H54 (cell line): ENCODE measurements at regions not wholly inside any gene's neighbourhood (a gene's known extent, or its start where the extent isn't known, plus 50 kb on each side); places are given as distances from the start of the nearest gene placed in this dataset.

Source experiments
- DNase-seq: peaks from one replicate; pipeline ENCODE4 v3.0.0; 2011; ENCODE audit warnings: low spot score, mixed read lengths; ENCODE audit not compliant: insufficient read length
- FAIRE-seq: peaks from 3 replicates; lab custom pipeline; 2011; peaks lifted over from hg19 to GRCh38; lab: Jason Lieb, UNC
- POLR2A ChIP-seq: IDR thresholded peaks from 2 replicates; pipeline ENCODE4 v1.6.1; 2011; ENCODE audit warnings: low read depth, mild to moderate bottlenecking, low read length

- no peak for TF ChIP-seq POLR2A
- FAIRE-seq (no peak), DNase-seq (no peak)
Observed at GRCh38 chr4:67040315-67040714, 505.0 kb downstream of the CENPC start.

- no peak for DNase-seq
- FAIRE-seq: no peak
- TF ChIP-seq POLR2A: no peak
Observed at GRCh38 chr4:67038228-67038566, 507.1 kb downstream of the CENPC start.

GRCh38 chr4:67037504-67038227, 507.6 kb downstream of the CENPC start:
- FAIRE-seq (no peak), DNase-seq (no peak)
- TF ChIP-seq POLR2A: no peak

DNA sequence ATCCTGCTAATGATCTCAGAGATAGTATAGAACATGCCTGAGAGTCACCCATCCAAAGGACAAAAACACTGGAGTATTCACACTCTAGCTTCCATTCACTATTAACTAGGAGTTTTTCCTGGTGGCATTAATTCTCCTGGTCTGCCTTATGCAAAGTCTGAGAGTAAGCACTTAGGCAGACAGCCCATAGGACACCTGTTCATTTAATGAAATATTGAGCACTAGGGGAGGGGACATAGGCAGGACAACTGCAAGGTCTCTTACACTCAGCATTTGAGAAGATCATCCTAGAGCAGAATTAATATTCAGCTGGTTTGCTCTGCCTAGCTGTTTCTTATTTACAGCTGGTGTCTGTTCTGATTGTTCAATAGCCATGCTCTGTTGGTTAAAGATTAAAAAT, 508.5 kb downstream of the CENPC start:
- TF ChIP-seq POLR2A: no peak
- FAIRE-seq (no peak), DNase-seq (no peak)

DNA sequence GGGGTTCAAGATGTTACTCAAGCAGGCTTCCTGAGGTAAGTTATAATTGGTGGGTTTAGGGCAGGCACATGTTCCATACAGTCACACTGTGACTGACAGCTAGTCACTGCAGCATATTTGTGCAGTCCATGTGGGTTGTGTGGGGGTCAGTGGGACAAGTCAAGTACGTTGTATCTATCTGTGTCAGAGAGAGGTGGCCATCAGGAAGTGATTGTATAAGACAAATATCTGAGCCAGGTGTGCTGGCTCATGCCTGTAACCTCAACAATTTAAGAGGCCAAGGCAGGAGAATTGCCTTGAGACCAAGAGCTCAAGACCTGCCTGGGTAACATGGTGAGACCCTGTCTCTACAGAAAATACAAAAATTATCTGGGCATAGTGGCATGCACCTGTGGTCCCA, 509.3 kb downstream of the CENPC start:
- FAIRE-seq (no peak), DNase-seq (no peak)
- no peak for TF ChIP-seq POLR2A

DNA sequence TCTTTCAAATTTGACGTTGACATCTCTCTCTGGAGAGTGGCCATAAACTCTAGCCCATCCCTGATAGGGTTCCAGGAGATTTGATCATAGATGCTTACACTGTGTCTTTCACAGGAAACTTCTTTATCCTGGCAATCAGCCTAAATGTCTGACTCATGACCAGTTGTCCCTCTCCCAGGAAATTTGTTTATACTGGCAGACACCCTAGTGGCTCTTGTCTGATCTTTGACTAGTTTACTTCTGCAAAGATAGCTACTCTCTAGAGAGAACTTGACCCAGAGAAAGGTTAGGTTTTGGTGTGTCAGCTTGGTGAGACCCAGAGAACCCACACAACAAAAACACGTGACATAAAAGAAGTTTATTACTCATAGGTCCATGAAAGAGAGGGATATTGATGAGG, 509.8 kb downstream of the CENPC start:
- DNase-seq (no peak), FAIRE-seq (no peak)
- TF ChIP-seq POLR2A: no peak

DNA sequence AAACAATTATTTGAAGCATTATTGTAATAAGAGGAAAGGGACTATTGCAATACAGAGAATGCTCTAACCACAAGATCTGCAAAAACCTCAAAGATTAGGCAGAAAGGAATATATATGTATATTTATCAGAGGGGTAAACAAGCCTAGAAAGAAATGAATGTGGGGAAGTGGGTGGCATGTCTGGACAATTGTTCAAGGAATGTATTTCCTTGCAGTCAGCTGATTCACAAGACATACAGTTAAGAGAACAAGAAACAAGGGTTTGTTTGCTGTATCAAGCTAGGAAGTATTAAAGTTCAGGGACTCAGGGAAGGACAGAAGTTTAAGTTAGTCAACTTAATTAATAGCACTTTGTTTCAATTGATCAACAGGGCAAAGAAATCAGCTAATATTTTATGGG, 514.7 kb downstream of the CENPC start:
- FAIRE-seq: no peak
- no peak for DNase-seq
- no peak for TF ChIP-seq POLR2A

GRCh38 chr4:67020438-67020797, 524.9 kb downstream of the CENPC start:
- no peak for FAIRE-seq
- DNase-seq: no peak
- TF ChIP-seq POLR2A: no peak

DNA sequence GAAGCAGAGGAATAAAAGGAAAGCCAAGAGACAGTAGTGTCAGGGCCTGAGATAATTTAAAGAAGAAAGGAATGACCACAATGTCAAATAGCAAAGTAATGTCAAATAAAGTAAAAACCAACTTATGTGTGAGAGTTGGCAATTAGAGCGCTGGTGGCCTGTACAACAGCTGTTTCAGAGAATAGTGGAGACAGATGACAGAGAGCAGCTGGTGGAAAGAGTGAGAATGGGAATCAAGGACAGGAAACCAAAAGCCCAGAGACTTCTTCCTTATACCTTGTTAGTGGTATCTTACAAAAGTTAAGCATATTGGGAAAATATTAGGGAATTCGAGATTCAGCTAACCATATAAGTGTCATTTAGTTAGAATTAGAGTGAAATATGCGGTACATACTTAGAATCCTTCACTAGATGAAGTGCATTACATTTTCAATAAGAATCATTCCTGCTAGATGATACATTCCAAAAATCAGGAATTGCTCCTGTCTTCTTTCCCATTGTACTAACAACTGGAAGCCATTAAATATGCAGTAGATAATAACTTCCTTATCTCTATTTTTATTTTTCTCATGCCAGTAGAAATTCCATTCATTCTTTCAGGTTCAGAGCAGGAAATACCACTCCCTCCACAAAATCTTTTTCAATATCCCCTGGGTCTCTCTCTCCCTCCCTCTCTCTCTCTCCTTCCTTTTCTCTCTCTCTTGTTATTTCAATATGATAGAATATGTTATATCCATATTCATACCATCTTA, 525.4 kb downstream of the CENPC start:
- TF ChIP-seq POLR2A: no peak
- DNase-seq: no peak
- no peak for FAIRE-seq

GRCh38 chr4:67014592-67014991, 530.7 kb downstream of the CENPC start:
- DNase-seq (no peak), FAIRE-seq (no peak)
- TF ChIP-seq POLR2A: no peak

DNA sequence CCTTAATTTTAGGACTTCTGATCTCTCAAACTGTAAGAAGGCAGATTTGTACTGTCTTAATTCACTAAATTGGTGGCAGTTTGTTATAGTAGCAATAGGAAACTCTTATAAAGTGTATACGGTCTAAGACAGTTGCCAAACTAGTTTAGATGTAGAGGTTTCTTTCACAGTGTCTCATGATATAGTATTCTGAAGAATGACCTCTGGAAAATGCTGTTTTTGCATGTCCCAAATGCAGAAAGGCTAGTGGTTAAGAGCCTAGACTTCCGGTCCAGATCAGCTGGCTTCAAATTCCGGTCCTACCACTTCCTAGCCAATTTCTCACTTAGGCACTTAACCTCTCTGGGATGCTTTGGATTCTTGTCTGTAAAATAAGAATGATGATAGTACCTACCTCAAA, 538.5 kb downstream of the CENPC start:
- DNase-seq: no peak
- FAIRE-seq: no peak
- no peak for TF ChIP-seq POLR2A

DNA sequence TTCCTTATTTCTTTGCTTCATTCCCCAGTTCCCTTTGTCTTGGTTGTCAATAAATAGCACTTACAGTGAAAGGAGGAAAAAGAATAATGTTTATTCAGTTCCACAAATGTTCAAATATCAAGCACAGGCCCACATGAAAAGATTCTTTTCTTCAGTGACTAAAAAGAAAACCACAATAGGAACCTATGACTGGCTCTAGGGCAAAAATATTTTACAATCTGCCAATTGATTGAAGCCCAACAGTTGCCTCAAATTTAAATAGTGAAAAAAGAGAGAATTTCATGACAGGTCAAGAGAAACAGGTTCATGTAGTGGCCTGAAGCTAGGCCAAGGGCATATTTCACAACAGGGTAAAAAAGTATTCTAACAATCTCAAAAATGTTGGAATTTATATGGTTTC, 553.8 kb downstream of the CENPC start:
- DNase-seq: no peak
- FAIRE-seq: no peak
- TF ChIP-seq POLR2A: no peak

GRCh38 chr4:66974665-66975064, 570.6 kb downstream of the CENPC start:
- TF ChIP-seq POLR2A: no peak

DNA sequence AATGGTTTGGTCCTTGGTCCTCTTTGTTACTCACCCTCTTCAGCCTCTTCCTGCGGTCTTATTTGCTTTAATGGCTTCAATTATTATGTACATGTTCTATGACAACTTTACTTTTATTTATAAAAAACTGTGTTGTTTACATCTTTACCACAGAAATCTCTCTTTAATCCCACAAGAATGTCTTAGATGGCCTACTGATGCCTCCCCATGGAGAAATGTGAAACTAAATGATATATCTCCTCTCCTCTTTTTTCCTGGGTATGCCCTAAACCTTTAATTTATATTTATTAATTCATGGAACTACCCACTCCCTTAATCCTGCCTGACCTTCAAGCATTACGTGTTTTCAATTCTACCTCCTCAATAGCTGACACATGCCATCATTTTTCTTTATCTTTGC, 573.2 kb downstream of the CENPC start:
- FAIRE-seq: no peak

More at GRCh38 chr4:66974665-66975064, 570.6 kb downstream of the CENPC start:
- DNase-seq (no peak), FAIRE-seq (no peak)

DNA sequence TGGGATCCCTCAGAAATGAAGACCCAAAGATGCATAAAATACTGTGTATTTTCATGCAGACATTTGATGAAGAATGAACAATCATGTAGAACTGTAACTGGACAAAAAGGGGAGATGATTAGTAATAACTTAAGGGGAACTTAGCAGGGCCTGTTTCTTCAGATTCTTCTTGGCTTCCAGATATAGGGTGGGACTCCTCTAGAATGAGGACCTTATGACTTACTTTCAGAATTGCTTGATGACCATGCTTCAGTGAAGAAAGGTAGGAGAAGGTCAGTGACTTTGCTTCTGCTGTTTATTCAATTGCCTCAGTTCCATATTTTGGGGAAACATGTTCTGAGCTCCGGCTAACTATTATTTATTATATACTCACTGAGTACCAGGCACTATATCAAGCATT, 580.8 kb downstream of the CENPC start:
- FAIRE-seq (no peak), DNase-seq (no peak)
- TF ChIP-seq POLR2A: no peak

More for the DNA sequence above, 573.2 kb downstream of the CENPC start:
- no peak for TF ChIP-seq POLR2A
- DNase-seq: no peak
